Activated T-helper 2 cell treated with anti-CD3 and anti-CD28 coated beads, Interferon-gamma antibody, Interleukin-2, Interleukin-4, amounts not matched to agents 10 μg/mL and 5 μg/mL and 100 μg/mL, durations not matched to agents 14 hours and 24 hours and 36 hours (primary cell): ENCODE measurements at regions not wholly inside any gene's neighbourhood (a gene's known extent, or its start where the extent isn't known, plus 50 kb on each side); places are given as distances from the start of the nearest gene placed in this dataset.
"Not testable (repeated sequence)": the region's sequence is repeated elsewhere in the genome, so short reads cannot be mapped to it uniquely, and the experiment has no call there.

ENCODE experiments used
- DNase-seq: peaks from one replicate; pipeline ENCODE4 v3.0.0; 2021; ENCODE audit warnings: low spot score
- H3K27ac Mint-ChIP-seq: one replicate; pipeline ENCODE4 v1.8.0; 2021; ENCODE audit warnings: mixed read lengths
- H3K27me3 Mint-ChIP-seq: one replicate; pipeline ENCODE4 v1.8.0; 2021; ENCODE audit warnings: low read depth, mixed read lengths
- H3K36me3 Mint-ChIP-seq: one replicate; pipeline ENCODE4 v1.8.0; 2021; ENCODE audit warnings: low read depth, mixed read lengths
- H3K4me1 Mint-ChIP-seq: one replicate; pipeline ENCODE4 v1.8.0; 2021; ENCODE audit warnings: low read depth, mixed read lengths
- H3K4me3 Mint-ChIP-seq: one replicate; pipeline ENCODE4 v1.8.0; 2021; ENCODE audit warnings: low read depth, mild to moderate bottlenecking, moderate library complexity, mixed read lengths
- H3K9me3 Mint-ChIP-seq: one replicate; pipeline ENCODE4 v1.8.0; 2021; ENCODE audit warnings: mixed read lengths
- intact Hi-C: fragments of 100-400 bp; cut with micrococcal nuclease; formaldehyde crosslinking; loops from one replicate; pipeline ENCODE4 v1.15.1; 2023

GRCh38 chr2:224121406-224122067 lies 82.5 kb upstream of the SERPINE2 start:
- H3K36me3 Mint-ChIP-seq = no peaks in the 10 kb centered on the region
- H3K4me3 Mint-ChIP-seq = no peak overlapping the region
- peaks cover 4% of the 10 kb centered on the region for H3K9me3 Mint-ChIP-seq
- H3K27ac Mint-ChIP-seq = no peak overlapping the region
- DNase-seq = no peak
- intact Hi-C loops = no loop called here
- H3K4me1 Mint-ChIP-seq = no peaks in the 10 kb centered on the region
- peaks cover 7% of the 10 kb centered on the region for H3K27me3 Mint-ChIP-seq

GRCh38 chr2:224120986-224121385 lies 81.9 kb upstream of the SERPINE2 start:
- Mint-ChIP-seq H3K27me3 (peaks cover 7% of the 10 kb centered on the region), H3K9me3 (peaks cover 4% of the 10 kb centered on the region), H3K27ac (no peak overlapping the region), H3K36me3 (no peaks in the 10 kb centered on the region), H3K4me3 (no peak overlapping the region), H3K4me1 (no peaks in the 10 kb centered on the region)
- intact Hi-C loops = no loop called here
- DNase-seq = no peak

DNA sequence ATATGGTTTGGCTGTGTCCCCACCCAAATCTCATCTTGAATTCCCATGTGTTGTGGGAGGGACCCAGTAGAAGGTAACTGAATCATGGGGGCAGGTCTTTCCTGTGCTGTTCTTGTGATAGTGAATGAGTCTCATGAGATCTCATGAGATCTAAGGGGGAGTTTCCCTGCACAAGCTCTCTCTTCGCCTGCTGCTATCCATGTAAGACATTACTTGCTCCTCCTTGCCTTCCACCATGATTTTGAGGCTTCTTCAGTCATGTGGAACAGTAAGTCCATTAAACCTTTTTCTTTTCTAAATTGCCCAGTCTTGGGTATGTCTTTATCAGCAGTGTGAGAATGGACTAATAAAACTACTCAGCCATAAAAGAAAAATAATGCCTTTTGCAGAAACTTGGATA lies 80.8 kb upstream of the SERPINE2 start:
- intact Hi-C loops, H3K27ac Mint-ChIP-seq, DNase-seq, H3K9me3 Mint-ChIP-seq, H3K27me3 Mint-ChIP-seq, H3K36me3 Mint-ChIP-seq, H3K4me3 Mint-ChIP-seq, H3K4me1 Mint-ChIP-seq: not testable (repeated sequence)

GRCh38 chr2:224114428-224114827 lies 75.3 kb upstream of the SERPINE2 start:
- DNase-seq = no peak
- Mint-ChIP-seq H3K4me1 (no peaks in the 10 kb centered on the region), H3K9me3 (no peaks in the 10 kb centered on the region)

GRCh38 chr2:224113930-224114329 lies 74.8 kb upstream of the SERPINE2 start:
- not testable (repeated sequence) for H3K36me3 Mint-ChIP-seq, DNase-seq

More at GRCh38 chr2:224114428-224114827, 75.3 kb upstream of the SERPINE2 start:
- H3K4me3 Mint-ChIP-seq = no peak overlapping the region
- intact Hi-C loops = no loop called here
- H3K36me3 Mint-ChIP-seq = no peaks in the 10 kb centered on the region
- H3K27ac Mint-ChIP-seq = no peak overlapping the region
- H3K27me3 Mint-ChIP-seq = peaks cover 5% of the 10 kb centered on the region

GRCh38 chr2:224111576-224111975 lies 72.5 kb upstream of the SERPINE2 start:
- no peaks in the 10 kb centered on the region for H3K36me3 Mint-ChIP-seq
- H3K4me1 Mint-ChIP-seq = no peaks in the 10 kb centered on the region
- no peak overlapping the region for H3K27ac Mint-ChIP-seq
- no peak overlapping the region for H3K4me3 Mint-ChIP-seq
- intact Hi-C loops = no loop called here
- no peaks in the 10 kb centered on the region for H3K9me3 Mint-ChIP-seq
- peaks cover 5% of the 10 kb centered on the region for H3K27me3 Mint-ChIP-seq
- DNase-seq = no peak

More at GRCh38 chr2:224113930-224114329, 74.8 kb upstream of the SERPINE2 start:
- H3K9me3 Mint-ChIP-seq, intact Hi-C loops, H3K27ac Mint-ChIP-seq, H3K4me3 Mint-ChIP-seq, H3K27me3 Mint-ChIP-seq, H3K4me1 Mint-ChIP-seq: not testable (repeated sequence)

- Mint-ChIP-seq H3K27me3 (peaks cover 5% of the 10 kb centered on the region), H3K4me3 (no peak overlapping the region), H3K4me1 (no peaks in the 10 kb centered on the region), H3K9me3 (no peaks in the 10 kb centered on the region), H3K27ac (no peak overlapping the region), H3K36me3 (no peaks in the 10 kb centered on the region)
- intact Hi-C loops = no loop called here
- no peak for DNase-seq
Measured at GRCh38 chr2:224110811-224111210, 71.7 kb upstream of the SERPINE2 start.

DNA sequence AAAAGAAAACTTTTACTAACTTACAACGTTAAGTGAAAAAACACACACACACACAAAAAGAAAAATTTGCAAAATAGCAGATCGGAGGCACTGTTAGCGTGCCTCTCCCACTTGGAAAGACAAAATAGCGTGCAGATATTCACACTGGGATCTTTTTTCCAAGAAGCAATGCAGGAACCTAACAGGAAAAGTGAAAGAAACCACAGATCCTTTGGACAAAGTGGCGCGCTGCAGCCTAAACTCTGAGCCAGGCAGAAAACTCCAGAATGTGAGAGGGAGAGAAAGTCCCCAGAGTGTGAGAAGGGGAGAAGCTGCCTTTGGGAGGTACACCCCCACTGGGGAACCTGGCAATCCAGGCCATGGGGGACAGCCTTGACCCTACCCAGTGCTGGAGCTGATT lies 70.7 kb upstream of the SERPINE2 start:
- H3K4me3 Mint-ChIP-seq = no peak overlapping the region
- H3K4me1 Mint-ChIP-seq = no peaks in the 10 kb centered on the region
- intact Hi-C loops = no loop called here
- H3K36me3 Mint-ChIP-seq = no peaks in the 10 kb centered on the region
- peaks cover 5% of the 10 kb centered on the region for H3K27me3 Mint-ChIP-seq
- H3K27ac Mint-ChIP-seq = no peak overlapping the region
- DNase-seq = no peak
- H3K9me3 Mint-ChIP-seq = no peaks in the 10 kb centered on the region

GRCh38 chr2:224106794-224107193 lies 67.7 kb upstream of the SERPINE2 start:
- Mint-ChIP-seq H3K4me3 (no peak overlapping the region), H3K9me3 (no peaks in the 10 kb centered on the region), H3K4me1 (no peaks in the 10 kb centered on the region), H3K27me3 (peaks cover 2% of the 10 kb centered on the region), H3K27ac (no peak overlapping the region), H3K36me3 (no peaks in the 10 kb centered on the region)
- DNase-seq = no peak
- intact Hi-C loops = no loop called here

DNA sequence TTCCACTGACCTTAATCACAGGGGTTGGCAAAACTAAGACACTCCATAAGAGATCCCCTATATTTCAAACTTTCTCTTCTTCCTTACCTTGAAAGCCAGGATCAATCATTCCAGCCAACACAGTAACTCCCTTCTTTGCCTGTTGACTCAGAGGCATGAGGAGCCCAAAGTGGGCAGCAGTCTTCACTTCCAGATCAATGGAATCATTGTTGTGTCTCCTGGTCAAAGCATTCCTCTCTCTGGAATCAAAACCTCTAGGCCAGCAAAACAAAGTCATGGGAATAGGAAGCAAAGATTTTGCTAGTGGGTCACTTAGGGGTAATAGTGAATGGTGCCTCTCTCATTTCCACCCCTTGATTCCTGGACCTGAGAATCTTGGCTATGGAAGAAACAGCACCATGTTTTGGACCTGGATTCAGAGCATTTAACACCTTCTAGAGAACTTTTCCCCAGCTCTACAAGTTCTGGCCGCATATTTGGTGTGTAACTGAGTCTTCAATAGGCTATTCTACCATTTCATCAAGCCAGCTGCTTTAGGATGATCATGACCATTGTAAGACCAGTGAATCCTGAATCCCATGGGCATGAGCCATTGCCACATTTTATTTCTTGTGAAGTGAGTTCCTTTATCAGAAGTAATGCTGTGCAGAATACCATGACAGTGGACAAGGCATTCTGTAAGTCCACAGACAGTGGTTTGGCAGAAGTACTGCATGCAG lies 65.7 kb upstream of the SERPINE2 start:
- H3K4me1 Mint-ChIP-seq = no peaks in the 10 kb centered on the region
- intact Hi-C loops = no loop called here
- DNase-seq = no peak
- no peak overlapping the region for H3K27ac Mint-ChIP-seq
- no peaks in the 10 kb centered on the region for H3K9me3 Mint-ChIP-seq
- peaks cover 2% of the 10 kb centered on the region for H3K27me3 Mint-ChIP-seq
- H3K36me3 Mint-ChIP-seq = no peaks in the 10 kb centered on the region
- no peak overlapping the region for H3K4me3 Mint-ChIP-seq

DNA sequence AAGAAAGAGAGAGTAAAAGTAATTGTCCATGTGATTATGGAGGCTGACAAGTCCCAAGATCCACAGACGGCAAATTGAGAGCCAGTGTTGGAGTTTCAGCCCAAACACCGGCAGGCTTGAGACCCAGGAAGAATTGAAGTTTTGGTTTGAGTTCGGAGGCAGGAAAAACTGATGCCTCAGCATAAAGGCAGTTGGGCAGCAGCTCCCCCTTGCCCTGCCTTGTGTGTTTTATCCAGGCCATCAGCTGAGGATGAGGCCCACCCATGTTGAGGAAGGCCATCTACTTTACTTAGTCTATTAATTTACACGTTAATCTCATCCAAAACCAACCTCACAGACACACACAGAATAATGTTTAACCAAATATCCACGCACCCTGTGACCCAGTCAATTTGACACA lies 64.6 kb upstream of the SERPINE2 start:
- H3K4me1 Mint-ChIP-seq = no peaks in the 10 kb centered on the region
- no peak overlapping the region for H3K4me3 Mint-ChIP-seq
- peaks cover 2% of the 10 kb centered on the region for H3K27me3 Mint-ChIP-seq
- intact Hi-C loops = no loop called here
- no peaks in the 10 kb centered on the region for H3K9me3 Mint-ChIP-seq
- H3K27ac Mint-ChIP-seq = no peak overlapping the region
- DNase-seq = no peak
- H3K36me3 Mint-ChIP-seq = no peaks in the 10 kb centered on the region

- DNase-seq = no peak
- no peak overlapping the region for H3K27ac Mint-ChIP-seq
- intact Hi-C loops = no loop called here
- H3K27me3 Mint-ChIP-seq = peaks cover 2% of the 10 kb centered on the region
- H3K9me3 Mint-ChIP-seq = no peaks in the 10 kb centered on the region
- H3K4me3 Mint-ChIP-seq = no peak overlapping the region
- no peaks in the 10 kb centered on the region for H3K36me3 Mint-ChIP-seq
- H3K4me1 Mint-ChIP-seq = no peaks in the 10 kb centered on the region
Measured at GRCh38 chr2:224102991-224103390, 63.9 kb upstream of the SERPINE2 start.

DNA sequence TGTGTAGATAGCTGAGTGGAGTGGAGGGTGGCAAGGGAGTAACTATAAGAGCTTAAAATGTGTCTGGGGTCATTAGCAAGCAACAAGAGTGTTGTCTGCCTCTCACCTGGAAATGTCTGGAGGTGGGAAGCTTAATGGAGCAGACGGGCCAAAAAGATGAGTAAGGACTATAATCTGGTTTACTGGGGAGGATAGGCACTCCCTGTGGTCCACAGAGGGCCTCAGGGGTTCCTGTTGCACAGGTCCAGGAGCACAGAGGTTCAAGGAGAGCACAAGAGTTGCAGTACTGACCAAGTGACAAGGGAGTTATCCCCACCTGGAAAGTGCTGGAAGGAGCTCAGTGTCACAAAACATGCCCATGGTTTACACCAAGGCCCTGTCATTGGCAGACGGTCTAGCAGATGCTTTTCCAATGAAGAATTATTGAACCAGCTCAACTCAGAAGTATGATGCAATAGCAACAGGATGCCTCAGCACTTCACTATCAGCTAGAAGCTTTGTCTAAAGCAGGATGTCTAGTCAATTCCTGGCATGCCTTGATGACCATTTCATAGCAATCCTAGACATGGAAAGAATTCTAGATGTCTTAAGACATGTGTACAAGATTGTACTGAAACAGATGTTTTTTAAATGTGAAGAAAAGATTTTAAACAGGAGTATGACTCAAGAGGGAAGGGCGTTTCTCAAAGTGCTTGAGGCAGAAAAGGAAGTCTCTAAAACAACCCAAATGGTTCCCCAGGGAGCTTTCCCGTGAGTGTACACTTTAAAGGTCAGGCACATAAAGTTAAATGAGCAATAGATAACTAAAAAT lies 62.9 kb upstream of the SERPINE2 start:
- DNase-seq = no peak
- no peaks in the 10 kb centered on the region for H3K9me3 Mint-ChIP-seq
- intact Hi-C loops = no loop called here
- H3K4me3 Mint-ChIP-seq = no peak overlapping the region
- peaks cover 4% of the 10 kb centered on the region for H3K27me3 Mint-ChIP-seq
- H3K36me3 Mint-ChIP-seq = no peaks in the 10 kb centered on the region
- H3K27ac Mint-ChIP-seq = no peak overlapping the region
- H3K4me1 Mint-ChIP-seq = no peaks in the 10 kb centered on the region
